NT2/D1 (cell line): ENCODE measurements at regions not wholly inside any gene's neighbourhood (a gene's known extent, or its start where the extent isn't known, plus 50 kb on each side); places are given as distances from the start of the nearest gene placed in this dataset.

Experiments used
- SUZ12 ChIP-seq: IDR thresholded peaks from 2 replicates; pipeline ENCODE4 v1.6.1; 2011; ENCODE audit not compliant: insufficient read length, insufficient read depth; ENCODE audit errors: extremely low read depth
- YY1 ChIP-seq: IDR thresholded peaks from 2 replicates; pipeline ENCODE4 v1.6.1; 2011; ENCODE audit not compliant: insufficient read length, insufficient read depth

DNA sequence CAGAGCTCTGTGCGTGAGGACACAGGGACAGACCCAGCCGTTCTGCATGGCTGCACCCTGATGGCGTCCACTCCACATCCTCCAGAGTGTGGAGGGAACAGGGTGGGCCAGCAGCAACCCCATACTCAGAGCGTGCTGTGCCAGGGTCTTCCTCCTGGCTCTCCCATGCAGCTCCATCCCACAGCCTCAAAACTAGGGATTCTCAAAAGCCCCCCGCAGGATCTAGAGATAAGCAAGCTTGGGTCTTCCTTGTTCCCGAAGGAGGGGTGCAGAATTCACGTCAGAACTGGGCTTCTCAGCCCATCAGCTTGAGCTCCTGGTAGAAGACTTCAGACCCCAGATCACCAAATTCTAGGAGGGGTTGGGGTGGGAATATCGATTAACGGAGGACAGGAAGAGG lies 858.8 kb downstream of the TBC1D22A start:
- TF ChIP-seq YY1 (no peak), SUZ12 (no peak)
